HG02840 (cell line): ENCODE measurements at regions not wholly inside any gene's neighbourhood (a gene's known extent, or its start where the extent isn't known, plus 50 kb on each side); places are given as distances from the start of the nearest gene placed in this dataset.
"Not testable (repeated sequence)": the region's sequence is repeated elsewhere in the genome, so short reads cannot be mapped to it uniquely, and the experiment has no call there.

Experiments
- ATAC-seq: cut with Tn5 transposase; IDR thresholded peaks from one replicate; pipeline ENCODE4 v1.9.1; 2021; ENCODE audit warnings: mild to moderate bottlenecking, moderate library complexity, moderate number of reproducible peaks; ENCODE audit not compliant: unreplicated experiment, low FRiP score

DNA sequence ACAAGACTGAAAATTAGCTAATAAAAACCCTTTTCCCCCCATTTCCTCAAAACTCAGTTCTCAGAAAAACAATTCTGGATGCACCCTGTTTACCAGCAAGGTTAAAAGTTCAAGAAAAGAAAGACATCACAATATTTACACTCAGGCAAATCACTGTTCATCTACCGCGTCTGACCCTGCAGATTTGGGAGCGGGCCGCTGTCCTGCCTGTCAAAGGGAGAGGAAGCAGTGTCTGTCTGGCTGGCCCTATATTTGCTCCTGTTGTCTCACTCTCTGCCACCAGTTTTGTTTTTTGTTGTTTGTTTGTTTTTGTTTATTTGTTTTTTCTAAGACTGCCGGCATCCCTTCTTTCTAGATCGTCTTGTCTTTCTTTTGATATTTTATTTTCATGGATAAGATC is 299.4 kb downstream of the BCL2L11 start:
- not testable (repeated sequence) for ATAC-seq

DNA sequence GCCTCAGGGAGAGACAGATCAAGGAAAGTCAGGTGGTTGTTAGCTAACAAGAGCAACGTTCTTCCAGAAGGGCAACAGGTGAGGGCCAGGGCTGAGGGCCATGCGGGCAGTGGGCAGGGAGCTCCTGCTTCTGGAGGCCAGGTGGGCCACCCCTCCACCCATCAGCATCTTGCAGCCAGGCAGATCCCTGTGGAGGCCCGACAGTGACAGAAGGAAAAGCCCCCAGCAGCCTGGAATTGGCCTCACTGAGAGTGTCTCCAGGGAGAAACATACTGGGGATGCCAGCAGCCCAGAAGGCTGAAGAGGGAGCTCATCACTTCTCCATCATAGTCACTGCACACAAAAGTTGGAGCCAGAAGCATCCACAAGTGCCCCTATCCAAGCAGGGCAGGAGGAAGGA is 300.1 kb downstream of the BCL2L11 start:
- not testable (repeated sequence) for ATAC-seq

- ATAC-seq, result not testable (repeated sequence)
These were observed 301.2 kb downstream of the BCL2L11 start for GRCh38 chr2:111421949-111422348.

- ATAC-seq, result not testable (repeated sequence)
These were observed 301.8 kb downstream of the BCL2L11 start for GRCh38 chr2:111422562-111422961.

- not testable (repeated sequence) for ATAC-seq
These were observed 302.5 kb downstream of the BCL2L11 start for GRCh38 chr2:111423184-111423583.

DNA sequence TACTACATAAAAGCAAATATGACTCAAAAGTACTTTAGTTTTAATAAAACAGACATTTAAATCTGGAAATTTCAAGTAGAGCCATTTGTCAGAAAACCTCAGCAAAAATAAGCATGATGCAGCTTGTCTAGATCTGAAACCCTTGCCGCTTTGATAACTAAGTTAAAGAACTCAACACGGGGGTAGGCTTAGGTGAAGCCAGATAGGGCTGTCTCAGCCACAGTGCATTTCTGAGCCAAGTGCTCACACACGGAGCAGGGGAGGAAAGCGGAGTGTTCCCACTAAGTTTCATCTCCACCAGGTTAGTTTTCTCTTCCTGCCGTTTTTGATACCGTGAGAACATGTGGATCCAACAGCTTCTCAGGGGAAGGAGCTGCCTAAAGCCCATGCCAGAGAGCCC is 303.5 kb downstream of the BCL2L11 start:
- not testable (repeated sequence) for ATAC-seq

DNA sequence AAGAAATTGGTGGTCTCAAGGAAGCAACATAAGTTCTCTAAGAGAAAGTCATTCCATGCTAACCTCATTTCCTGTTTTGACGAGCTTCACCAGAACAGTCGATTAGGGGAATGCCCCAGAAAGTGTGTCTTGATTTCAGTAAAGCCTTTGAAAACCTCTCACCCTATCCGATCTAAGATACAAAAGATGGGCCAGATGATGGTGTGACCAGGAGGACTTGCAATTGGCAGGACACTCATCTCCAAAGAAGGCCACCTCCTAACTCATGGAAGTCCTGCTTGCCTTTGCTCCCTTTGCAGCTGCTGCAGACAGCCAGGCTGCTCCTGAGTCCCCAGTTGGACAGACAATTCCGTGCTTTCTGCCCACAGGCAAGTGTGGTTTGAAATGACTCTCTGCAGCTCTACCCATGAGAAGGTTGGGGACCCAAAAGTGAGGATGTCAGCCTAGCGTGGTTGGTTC is 304.2 kb downstream of the BCL2L11 start:
- ATAC-seq, result peak; percentile 37

DNA sequence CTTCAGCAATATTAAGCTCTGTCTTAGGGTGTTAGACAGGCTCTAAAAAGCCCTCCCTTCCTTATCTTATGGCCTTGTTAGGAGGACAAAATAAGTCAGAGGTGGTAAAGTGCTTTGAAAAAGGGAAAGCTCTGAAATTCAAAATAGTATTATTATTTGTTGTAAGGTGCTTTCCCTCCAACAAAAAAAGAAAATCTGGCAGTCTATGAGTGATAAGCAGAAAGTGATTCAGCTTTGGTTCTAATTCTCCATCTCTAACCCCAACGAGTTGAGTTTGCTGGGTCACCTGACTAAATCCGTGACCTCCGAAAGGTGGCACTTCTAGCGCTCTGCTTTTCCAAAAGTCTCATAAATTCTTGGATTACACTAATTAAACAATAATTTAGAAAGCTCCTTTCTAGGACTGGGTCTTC is 305.1 kb downstream of the BCL2L11 start:
- ATAC-seq, result not testable (repeated sequence)

- not testable (repeated sequence) for ATAC-seq
These were observed 306.6 kb downstream of the BCL2L11 start for GRCh38 chr2:111427346-111427745.

DNA sequence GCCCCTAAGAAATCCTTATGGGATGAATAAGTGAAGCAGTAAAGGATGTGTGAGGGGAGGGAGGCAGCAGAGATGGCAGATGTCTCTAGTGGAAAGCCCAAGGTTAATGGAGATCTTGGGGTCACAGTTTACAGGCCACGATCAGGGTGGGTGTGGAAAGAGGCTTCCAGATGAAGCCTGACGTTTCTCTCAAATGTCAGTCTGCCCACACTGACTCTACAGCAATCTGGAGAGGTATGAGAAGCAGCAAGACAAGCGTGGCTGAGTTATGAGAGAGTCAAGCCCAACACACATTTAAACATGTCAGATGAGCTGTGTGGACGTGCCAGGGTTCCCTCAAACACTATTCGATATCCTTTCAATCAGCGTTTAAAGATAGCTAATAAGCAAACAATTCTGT is 308.2 kb downstream of the BCL2L11 start:
- ATAC-seq, result not testable (repeated sequence)

DNA sequence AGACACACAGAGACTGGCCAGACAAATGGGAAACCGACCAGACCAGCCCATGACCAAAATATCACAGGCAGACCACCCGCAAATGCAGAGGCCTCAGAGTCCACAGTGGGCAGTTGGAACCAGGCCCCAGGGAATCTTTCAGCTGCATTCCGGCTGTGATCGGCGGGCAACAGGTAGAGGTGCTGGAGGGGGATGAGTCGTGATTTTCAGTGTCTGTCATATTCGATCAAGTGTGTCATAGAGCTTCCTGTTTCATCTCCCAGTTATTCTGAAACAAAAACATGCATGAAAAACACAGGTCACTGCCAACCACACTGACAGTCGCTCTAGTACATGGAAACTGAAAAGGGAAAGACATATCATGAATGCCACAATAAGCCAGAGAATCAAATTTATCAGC is 308.6 kb downstream of the BCL2L11 start:
- ATAC-seq, result not testable (repeated sequence)

GRCh38 chr2:111430817-111431661 is 310.3 kb downstream of the BCL2L11 start:
- not testable (repeated sequence) for ATAC-seq

DNA sequence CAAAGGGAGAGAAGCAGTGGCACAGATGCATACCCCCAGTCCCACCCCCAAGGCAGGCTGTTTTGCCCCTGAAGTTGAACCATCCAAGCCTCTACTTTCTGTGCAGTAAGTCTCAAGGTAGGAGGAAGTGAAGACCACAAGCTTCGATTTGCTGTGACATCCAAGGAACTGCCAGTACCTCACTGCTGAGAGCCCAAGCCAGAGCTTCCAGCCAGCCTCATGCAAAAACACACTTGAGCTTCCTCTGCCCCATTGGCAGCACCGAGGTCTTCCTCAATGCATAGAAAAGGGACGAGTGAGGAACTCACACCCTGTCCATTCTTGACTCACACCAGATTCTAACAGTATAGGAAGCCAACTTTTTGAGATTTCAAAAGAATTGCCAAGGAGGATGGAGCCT is 311.7 kb downstream of the BCL2L11 start:
- not testable (repeated sequence) for ATAC-seq

DNA sequence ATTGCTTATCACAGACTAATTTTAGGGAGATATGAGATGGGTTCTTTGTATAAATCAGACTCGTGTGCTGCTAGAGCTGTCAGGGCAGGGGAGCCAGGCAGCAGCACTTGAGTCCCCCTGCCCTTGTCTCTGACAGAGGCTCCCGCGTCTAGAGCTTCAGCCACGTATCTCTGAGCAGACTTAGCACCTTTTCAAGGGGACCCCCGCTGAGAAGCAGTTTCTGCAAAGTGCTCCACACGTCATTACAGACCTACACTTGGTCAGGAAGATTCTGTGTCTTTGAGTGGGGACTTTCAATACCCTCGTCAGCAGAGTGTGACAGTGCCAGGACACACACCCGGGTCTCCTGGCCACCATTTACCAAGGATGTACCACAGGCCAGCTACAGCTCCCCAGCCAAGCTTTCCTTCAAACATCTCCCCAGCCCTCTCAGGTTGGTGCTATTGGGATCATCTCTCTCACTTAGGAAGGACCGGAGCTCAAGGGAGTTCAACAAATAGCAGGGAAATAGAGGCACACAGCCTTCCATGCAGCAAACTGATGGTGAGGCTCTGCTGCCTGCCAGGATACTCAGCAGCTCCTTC is 312.3 kb downstream of the BCL2L11 start:
- ATAC-seq, result not testable (repeated sequence)

GRCh38 chr2:111433892-111434607 is 313.3 kb downstream of the BCL2L11 start:
- not testable (repeated sequence) for ATAC-seq

- ATAC-seq, result not testable (repeated sequence)
These were observed 313.9 kb downstream of the BCL2L11 start for GRCh38 chr2:111434608-111434939.

DNA sequence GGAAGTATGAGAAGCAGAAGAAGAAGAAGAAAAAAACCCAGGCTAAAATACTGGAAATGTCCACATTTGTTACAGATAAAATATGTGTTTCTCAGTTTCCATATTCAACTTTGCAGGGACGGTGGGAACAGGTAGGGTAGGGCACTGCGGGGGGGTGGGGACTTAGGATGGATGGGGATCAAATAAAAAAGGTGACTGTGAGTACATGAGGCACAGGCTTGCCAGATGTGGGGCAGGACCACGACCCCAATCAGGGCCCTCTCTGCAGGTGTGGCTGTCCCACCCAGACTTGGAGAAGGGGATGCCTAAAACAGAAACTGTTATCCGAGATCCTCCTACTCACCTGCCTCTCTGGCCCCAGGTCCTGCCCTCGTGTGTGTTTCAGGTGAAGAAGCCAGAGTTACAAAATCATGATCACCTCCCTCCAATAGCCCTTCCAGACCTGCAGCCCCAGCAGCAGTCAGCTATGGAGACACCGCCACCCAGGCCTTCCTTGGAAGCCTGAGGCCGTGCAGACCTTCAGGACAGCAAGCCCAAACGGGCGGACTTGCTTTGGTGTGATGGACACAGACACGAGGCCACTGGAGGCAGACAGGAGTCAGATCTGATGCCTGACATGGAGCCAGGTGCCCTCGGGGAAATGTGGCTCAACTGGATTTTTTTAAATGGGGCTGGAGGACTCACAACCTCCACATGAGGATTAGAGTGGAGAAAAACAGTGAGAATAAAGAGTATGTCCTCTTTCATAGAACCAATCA is 315.0 kb downstream of the BCL2L11 start:
- not testable (repeated sequence) for ATAC-seq

DNA sequence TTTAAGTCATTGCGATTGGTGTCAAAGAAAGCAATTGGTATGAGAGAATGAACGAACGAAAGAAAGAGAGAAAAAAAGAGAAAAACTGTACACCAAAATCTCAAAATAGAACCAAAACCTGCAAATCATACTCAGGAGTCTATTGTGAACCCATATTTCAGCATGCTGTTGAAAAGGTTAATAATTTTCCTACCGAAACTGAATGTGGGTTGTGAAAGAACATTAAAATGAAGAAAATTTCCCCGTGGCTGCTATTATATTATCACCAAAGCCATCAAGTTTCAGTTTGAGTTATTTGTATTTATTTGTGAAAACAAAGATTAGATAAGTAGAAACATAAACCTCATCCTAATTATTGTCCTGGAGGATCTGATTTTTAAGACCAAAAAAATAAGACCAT is 315.7 kb downstream of the BCL2L11 start:
- peak; percentile 67 for ATAC-seq

DNA sequence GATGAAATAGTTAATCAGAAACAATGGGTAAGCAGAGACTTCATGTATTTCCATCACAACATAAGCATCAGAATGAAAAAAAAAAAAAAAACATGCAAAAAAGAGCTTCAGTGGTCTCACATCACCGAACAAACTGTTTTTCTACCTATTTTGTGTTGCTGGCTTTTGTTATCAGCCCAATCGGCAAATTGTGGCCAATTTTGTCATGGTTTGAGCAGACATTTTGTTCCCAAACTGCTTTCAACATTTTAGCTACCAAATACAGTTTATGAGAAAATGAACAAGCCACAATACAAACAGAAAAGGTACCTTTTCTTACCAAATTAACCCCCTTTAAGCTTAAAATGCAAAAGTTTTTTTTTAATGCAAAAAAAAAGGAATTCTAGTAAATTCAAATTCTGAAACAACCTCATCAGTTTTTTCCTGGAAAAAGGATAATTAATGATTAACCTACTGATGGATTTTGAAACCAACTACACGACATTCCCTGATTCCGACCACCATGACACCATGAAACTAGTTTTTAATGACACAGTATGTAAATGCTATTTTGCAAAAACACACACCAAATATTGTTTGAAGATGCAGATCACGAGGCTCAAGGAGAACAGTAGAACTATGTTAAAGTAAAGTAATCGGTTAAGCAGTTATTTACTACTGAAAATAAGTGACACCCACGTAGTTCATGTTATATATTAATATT is 316.7 kb downstream of the BCL2L11 start:
- ATAC-seq, result not testable (repeated sequence)

GRCh38 chr2:111438161-111438560 is 317.4 kb downstream of the BCL2L11 start:
- not testable (repeated sequence) for ATAC-seq
